Activated naive CD4-positive, alpha-beta T cell treated with anti-CD3 and anti-CD28 coated beads, Interleukin-2, amount 10 ng/mL, durations not matched to agents 7 days and 5 days (primary cell): ENCODE measurements at regions not wholly inside any gene's neighbourhood (a gene's known extent, or its start where the extent isn't known, plus 50 kb on each side); places are given as distances from the start of the nearest gene placed in this dataset.

Experiments used
- CTCF ChIA-PET: fragments of 350-600 bp; sonication (Branson Sonifier 250); formaldehyde crosslinking; loops from one replicate; lab custom pipeline; 2021; ENCODE audit warnings: antibody characterized with exemption; lab: Charles Lee
- DNase-seq: peaks from one replicate; pipeline ENCODE4 v3.0.0-alpha.2; 2020
- H3K27ac Mint-ChIP-seq: one replicate; pipeline ENCODE4 v1.8.0; 2021; ENCODE audit warnings: mild to moderate bottlenecking, moderate library complexity, mixed read lengths
- H3K27me3 Mint-ChIP-seq: one replicate; pipeline ENCODE4 v1.8.0; 2021; ENCODE audit warnings: mild to moderate bottlenecking, mixed read lengths
- H3K36me3 Mint-ChIP-seq: one replicate; pipeline ENCODE4 v1.8.0; 2021; ENCODE audit warnings: mixed read lengths
- H3K4me1 Mint-ChIP-seq: one replicate; pipeline ENCODE4 v1.8.0; 2021; ENCODE audit warnings: mixed read lengths
- H3K4me3 Mint-ChIP-seq: one replicate; pipeline ENCODE4 v1.8.0; 2021; ENCODE audit warnings: mild to moderate bottlenecking, moderate library complexity, mixed read lengths
- H3K9me3 Mint-ChIP-seq: one replicate; pipeline ENCODE4 v1.8.0; 2021; ENCODE audit warnings: mixed read lengths

- DNase-seq = no peak
- Mint-ChIP-seq H3K27me3 (peaks cover 5% of the 10 kb centered on the region), H3K36me3 (no peaks in the 10 kb centered on the region), H3K9me3 (no peaks in the 10 kb centered on the region), H3K4me1 (peaks cover 2% of the 10 kb centered on the region), H3K27ac (no peak overlapping the region), H3K4me3 (no peak overlapping the region)
- CTCF ChIA-PET = no interaction called here
Measured at GRCh38 chr20:56788671-56789610, 159.8 kb downstream of the TFAP2C start.

DNA sequence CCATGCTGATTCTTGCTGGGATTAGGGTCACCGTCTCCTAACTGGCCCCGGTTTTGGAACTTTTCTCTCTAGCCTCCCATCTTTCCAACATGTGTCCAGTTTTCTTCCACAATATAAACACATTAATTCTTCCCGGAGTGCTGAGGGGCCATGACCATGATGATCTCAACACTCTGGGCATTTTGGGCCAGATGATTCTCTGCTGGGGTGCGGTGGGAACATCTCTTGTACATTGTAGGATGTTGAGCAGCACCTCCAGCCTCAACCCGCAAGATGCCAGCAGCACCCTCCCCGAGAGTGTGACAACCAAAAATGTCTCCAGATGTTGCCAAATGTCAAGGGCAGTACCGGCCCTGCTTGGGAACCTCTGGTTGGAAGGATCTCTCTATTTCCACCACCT is 164.8 kb downstream of the TFAP2C start:
- CTCF ChIA-PET = interaction anchor here (0.6 kb wide), 1 partner anchor 26 kb away, joined by 3 read pairs; no protein-coding TSS in a partner anchor
- Mint-ChIP-seq H3K9me3 (peaks cover 12% of the 10 kb centered on the region), H3K36me3 (no peaks in the 10 kb centered on the region), H3K27me3 (peaks cover 12% of the 10 kb centered on the region), H3K4me3 (no peak overlapping the region), H3K27ac (no peak overlapping the region), H3K4me1 (peaks cover 2% of the 10 kb centered on the region)
- DNase-seq = no peak

- H3K4me1 Mint-ChIP-seq = no peaks in the 10 kb centered on the region
- CTCF ChIA-PET = no interaction called here
- H3K36me3 Mint-ChIP-seq = no peaks in the 10 kb centered on the region
- DNase-seq = no peak
- peaks cover 13% of the 10 kb centered on the region for H3K9me3 Mint-ChIP-seq
- H3K27me3 Mint-ChIP-seq = peaks cover 10% of the 10 kb centered on the region
- H3K27ac Mint-ChIP-seq = no peak overlapping the region
- no peak overlapping the region for H3K4me3 Mint-ChIP-seq
Measured at GRCh38 chr20:56795492-56795891, 166.4 kb downstream of the TFAP2C start.

GRCh38 chr20:56796345-56796744 is 167.2 kb downstream of the TFAP2C start:
- Mint-ChIP-seq H3K27me3 (peaks cover 11% of the 10 kb centered on the region), H3K4me3 (no peak overlapping the region)

DNA sequence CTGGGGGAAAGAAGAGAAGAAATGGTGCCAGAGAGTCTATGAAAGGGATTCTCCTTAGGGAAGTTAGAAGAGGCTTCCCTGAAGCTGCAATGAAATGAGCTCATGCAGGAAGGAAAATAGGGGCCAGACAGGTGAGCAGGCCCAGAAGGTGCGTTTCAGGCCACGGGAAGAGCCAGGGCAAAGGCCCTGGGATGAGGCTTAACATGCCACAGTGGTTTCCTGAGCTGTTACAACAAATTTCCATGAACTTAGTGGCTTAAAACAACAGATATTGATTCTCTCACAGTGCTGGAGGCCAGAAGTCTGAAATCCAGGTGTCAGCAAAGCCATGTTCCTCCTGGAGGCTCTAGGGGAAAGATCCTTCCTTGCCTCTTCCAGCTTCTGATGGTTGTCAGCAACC is 167.9 kb downstream of the TFAP2C start:
- Mint-ChIP-seq H3K4me1 (no peaks in the 10 kb centered on the region), H3K4me3 (no peak overlapping the region), H3K27me3 (peaks cover 11% of the 10 kb centered on the region), H3K27ac (no peak overlapping the region), H3K9me3 (peaks cover 13% of the 10 kb centered on the region), H3K36me3 (no peaks in the 10 kb centered on the region)
- no peak for DNase-seq
- CTCF ChIA-PET = no interaction called here

More at GRCh38 chr20:56796345-56796744, 167.2 kb downstream of the TFAP2C start:
- Mint-ChIP-seq H3K27ac (no peak overlapping the region), H3K36me3 (no peaks in the 10 kb centered on the region), H3K9me3 (peaks cover 13% of the 10 kb centered on the region), H3K4me1 (no peaks in the 10 kb centered on the region)
- no peak for DNase-seq
- CTCF ChIA-PET = no interaction called here

- DNase-seq = no peak
- Mint-ChIP-seq H3K27ac (no peak overlapping the region), H3K4me1 (no peaks in the 10 kb centered on the region), H3K36me3 (no peaks in the 10 kb centered on the region), H3K27me3 (peaks cover 11% of the 10 kb centered on the region), H3K9me3 (peaks cover 13% of the 10 kb centered on the region), H3K4me3 (no peak overlapping the region)
- CTCF ChIA-PET = no interaction called here
Measured at GRCh38 chr20:56798634-56799033, 169.5 kb downstream of the TFAP2C start.

- H3K27ac Mint-ChIP-seq = no peak overlapping the region
- CTCF ChIA-PET = no interaction called here
- DNase-seq = no peak
- H3K36me3 Mint-ChIP-seq = no peaks in the 10 kb centered on the region
- H3K9me3 Mint-ChIP-seq = peaks cover 13% of the 10 kb centered on the region
- H3K27me3 Mint-ChIP-seq = peaks cover 11% of the 10 kb centered on the region
- no peaks in the 10 kb centered on the region for H3K4me1 Mint-ChIP-seq
- no peak overlapping the region for H3K4me3 Mint-ChIP-seq
Measured at GRCh38 chr20:56799187-56799586, 170.1 kb downstream of the TFAP2C start.

- Mint-ChIP-seq H3K27ac (no peak overlapping the region), H3K4me1 (no peaks in the 10 kb centered on the region), H3K36me3 (no peaks in the 10 kb centered on the region), H3K9me3 (peaks cover 13% of the 10 kb centered on the region), H3K4me3 (no peak overlapping the region), H3K27me3 (peaks cover 11% of the 10 kb centered on the region)
- DNase-seq = no peak
- CTCF ChIA-PET = no interaction called here
Measured at GRCh38 chr20:56800088-56800487, 171.0 kb downstream of the TFAP2C start.

GRCh38 chr20:56801971-56802755 is 173.1 kb downstream of the TFAP2C start:
- H3K9me3 Mint-ChIP-seq = peaks cover 9% of the 10 kb centered on the region
- H3K36me3 Mint-ChIP-seq = no peaks in the 10 kb centered on the region
- H3K27ac Mint-ChIP-seq = no peak overlapping the region
- no peak for DNase-seq
- H3K4me3 Mint-ChIP-seq = no peak overlapping the region
- H3K4me1 Mint-ChIP-seq = no peaks in the 10 kb centered on the region
- CTCF ChIA-PET = no interaction called here
- H3K27me3 Mint-ChIP-seq = peaks cover 8% of the 10 kb centered on the region

GRCh38 chr20:56802805-56803204 is 173.7 kb downstream of the TFAP2C start:
- no peaks in the 10 kb centered on the region for H3K4me1 Mint-ChIP-seq
- peaks cover 11% of the 10 kb centered on the region for H3K27me3 Mint-ChIP-seq
- no peak overlapping the region for H3K4me3 Mint-ChIP-seq
- H3K9me3 Mint-ChIP-seq = peaks cover 9% of the 10 kb centered on the region
- no peaks in the 10 kb centered on the region for H3K36me3 Mint-ChIP-seq
- no peak overlapping the region for H3K27ac Mint-ChIP-seq
- CTCF ChIA-PET = no interaction called here
- DNase-seq = no peak

DNA sequence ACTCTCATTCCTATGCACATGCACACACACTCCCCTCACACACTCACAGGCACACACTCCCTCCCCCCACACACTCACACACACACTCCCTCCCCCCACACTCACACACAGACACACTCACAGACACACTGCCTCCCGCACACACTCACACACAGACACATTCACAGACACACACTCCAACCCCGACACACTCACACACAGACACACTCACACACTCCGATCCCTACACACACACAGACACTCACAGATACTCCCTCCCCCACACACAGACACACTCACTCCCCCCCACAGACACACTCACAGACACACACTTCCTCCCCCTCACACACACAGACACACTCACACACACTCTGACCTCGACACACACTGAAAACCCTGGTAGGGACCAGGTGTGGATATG is 176.2 kb downstream of the TFAP2C start:
- H3K4me1 Mint-ChIP-seq = no peaks in the 10 kb centered on the region
- H3K4me3 Mint-ChIP-seq = no peak overlapping the region
- H3K36me3 Mint-ChIP-seq = no peaks in the 10 kb centered on the region
- H3K9me3 Mint-ChIP-seq = no peaks in the 10 kb centered on the region
- CTCF ChIA-PET = no interaction called here
- no peak overlapping the region for H3K27ac Mint-ChIP-seq
- DNase-seq = no peak
- H3K27me3 Mint-ChIP-seq = peaks cover 23% of the 10 kb centered on the region

GRCh38 chr20:56805966-56806365 is 176.9 kb downstream of the TFAP2C start:
- H3K27ac Mint-ChIP-seq = no peak overlapping the region
- no peak overlapping the region for H3K4me3 Mint-ChIP-seq
- no peaks in the 10 kb centered on the region for H3K4me1 Mint-ChIP-seq
- no peaks in the 10 kb centered on the region for H3K9me3 Mint-ChIP-seq
- H3K36me3 Mint-ChIP-seq = no peaks in the 10 kb centered on the region
- peaks cover 24% of the 10 kb centered on the region for H3K27me3 Mint-ChIP-seq
- CTCF ChIA-PET = no interaction called here
- no peak for DNase-seq

DNA sequence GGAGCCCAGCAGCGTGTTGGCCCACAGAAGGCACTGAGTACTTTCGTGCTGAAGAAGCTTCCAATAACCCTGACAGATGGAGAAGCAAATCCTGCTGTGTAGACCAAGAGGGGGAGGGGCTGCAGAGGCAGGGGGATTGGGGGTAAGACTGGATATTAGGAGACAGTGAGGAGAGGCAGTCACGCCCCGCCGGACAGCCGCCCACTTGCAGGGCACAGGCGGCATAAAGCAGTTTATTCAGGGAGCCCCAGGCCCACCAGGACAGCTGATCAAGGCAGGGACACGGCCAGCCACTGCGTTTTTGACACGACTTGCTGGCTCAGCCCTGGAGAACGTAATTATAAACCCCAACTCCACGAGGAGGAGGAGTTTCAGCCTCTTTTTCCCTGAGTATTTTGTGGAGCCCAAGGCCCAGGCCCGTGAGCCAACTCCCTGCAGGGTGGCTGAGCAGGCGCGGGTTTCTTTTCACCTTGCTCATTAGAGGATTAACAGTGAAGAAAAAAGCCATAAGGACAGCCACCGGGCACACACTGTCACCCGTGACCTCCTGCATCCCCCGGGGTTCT is 177.9 kb downstream of the TFAP2C start:
- Mint-ChIP-seq H3K36me3 (no peaks in the 10 kb centered on the region), H3K4me3 (no peak overlapping the region), H3K9me3 (no peaks in the 10 kb centered on the region), H3K27me3 (peaks cover 24% of the 10 kb centered on the region), H3K27ac (no peak overlapping the region), H3K4me1 (no peaks in the 10 kb centered on the region)
- CTCF ChIA-PET = no interaction called here
- no peak for DNase-seq

GRCh38 chr20:56808117-56808725 is 179.1 kb downstream of the TFAP2C start:
- H3K27ac Mint-ChIP-seq = no peak overlapping the region
- no peak for DNase-seq
- no peak overlapping the region for H3K4me3 Mint-ChIP-seq
- peaks cover 3% of the 10 kb centered on the region for H3K9me3 Mint-ChIP-seq
- CTCF ChIA-PET = no interaction called here
- no peaks in the 10 kb centered on the region for H3K4me1 Mint-ChIP-seq
- peaks cover 24% of the 10 kb centered on the region for H3K27me3 Mint-ChIP-seq
- no peaks in the 10 kb centered on the region for H3K36me3 Mint-ChIP-seq
